Activated naive CD8-positive, alpha-beta T cell (primary cell): ENCODE measurements at regions not wholly inside any gene's neighbourhood (a gene's known extent, or its start where the extent isn't known, plus 50 kb on each side); places are given as distances from the start of the nearest gene placed in this dataset.

Experiments used
- H3K27ac Mint-ChIP-seq: one replicate; pipeline ENCODE4 v1.8.0; 2021; ENCODE audit warnings: mixed read lengths
- H3K27me3 Mint-ChIP-seq: one replicate; pipeline ENCODE4 v1.8.0; 2021; ENCODE audit warnings: mixed read lengths
- H3K36me3 Mint-ChIP-seq: one replicate; pipeline ENCODE4 v1.8.0; 2021; ENCODE audit warnings: mixed read lengths
- H3K4me1 Mint-ChIP-seq: one replicate; pipeline ENCODE4 v1.8.0; 2021; ENCODE audit warnings: low read depth, mixed read lengths
- H3K4me3 Mint-ChIP-seq: one replicate; pipeline ENCODE4 v1.8.0; 2021; ENCODE audit warnings: mild to moderate bottlenecking, mixed read lengths
- H3K9me3 Mint-ChIP-seq: one replicate; pipeline ENCODE4 v1.8.0; 2021; ENCODE audit warnings: low read depth, mixed read lengths

DNA sequence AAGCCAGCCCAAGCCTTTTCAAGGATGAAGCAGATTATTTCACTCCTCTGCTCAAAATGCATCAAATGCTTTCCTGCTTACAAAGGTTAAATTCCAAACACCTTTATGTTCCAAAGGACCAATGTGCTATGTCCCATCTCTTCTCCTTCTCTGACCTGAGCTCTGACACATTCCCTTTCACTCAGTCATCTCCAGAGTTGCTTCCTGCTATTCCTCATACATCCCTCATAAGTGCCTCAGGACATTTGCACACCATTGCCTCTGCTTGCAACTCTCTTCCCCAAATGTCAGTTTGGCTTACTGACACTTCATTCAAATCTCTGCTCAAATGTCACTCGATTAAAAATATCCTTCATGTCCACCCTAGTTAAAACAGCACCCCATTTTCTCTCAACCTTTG, 53.3 kb upstream of the BMAL1 start:
- Mint-ChIP-seq H3K27me3 (no peaks in the 10 kb centered on the region), H3K4me1 (no peaks in the 10 kb centered on the region), H3K36me3 (no peaks in the 10 kb centered on the region), H3K9me3 (no peaks in the 10 kb centered on the region), H3K27ac (no peak overlapping the region), H3K4me3 (no peak overlapping the region)

DNA sequence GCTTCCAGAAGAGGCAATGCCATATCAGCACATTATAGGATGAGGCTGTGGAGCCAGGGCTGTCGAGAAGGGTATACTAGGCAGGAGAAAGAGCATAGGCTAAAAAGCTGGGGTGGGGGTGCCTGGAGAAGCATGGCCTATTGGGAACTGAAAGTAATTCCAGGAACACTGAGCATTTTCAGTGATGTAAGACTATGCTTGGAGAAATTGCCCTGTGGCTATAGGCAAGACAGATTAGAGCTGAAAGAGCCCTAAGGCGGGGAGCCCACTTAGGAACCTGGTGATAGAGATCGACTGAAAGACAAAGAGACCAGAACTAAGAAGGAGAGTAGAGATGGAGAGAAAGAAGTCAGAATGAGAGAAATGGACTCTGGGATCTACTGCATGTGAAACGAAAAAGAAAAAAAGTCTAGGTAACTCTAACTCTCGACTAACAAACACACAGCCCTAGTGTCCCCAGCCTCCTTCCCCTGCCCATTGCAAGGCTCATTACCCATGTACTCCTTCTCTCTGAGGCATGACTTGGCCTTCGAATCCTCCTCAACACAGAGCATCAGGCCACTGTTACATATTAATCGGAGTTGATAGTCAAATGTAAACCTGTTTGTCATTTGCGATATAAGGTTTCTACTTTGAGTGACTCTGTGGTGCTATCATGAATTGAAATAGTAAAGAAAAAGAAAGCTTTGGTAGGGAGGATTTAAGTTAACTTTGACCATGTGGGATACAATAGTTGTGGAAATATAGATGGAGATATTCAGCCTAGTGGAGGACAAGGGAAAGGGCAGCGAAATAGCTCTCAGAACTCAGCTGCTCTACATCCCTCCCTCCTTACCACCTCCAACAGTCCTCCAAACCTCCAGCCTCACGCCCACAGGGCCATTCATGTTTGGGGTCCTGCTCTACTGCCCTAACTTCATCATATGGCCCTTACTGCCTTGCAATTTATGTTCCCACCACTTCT, 52.3 kb upstream of the BMAL1 start:
- no peaks in the 10 kb centered on the region for H3K36me3 Mint-ChIP-seq
- H3K27me3 Mint-ChIP-seq = no peaks in the 10 kb centered on the region
- no peaks in the 10 kb centered on the region for H3K4me1 Mint-ChIP-seq
- no peak overlapping the region for H3K4me3 Mint-ChIP-seq
- H3K27ac Mint-ChIP-seq = no peak overlapping the region
- H3K9me3 Mint-ChIP-seq = no peaks in the 10 kb centered on the region

DNA sequence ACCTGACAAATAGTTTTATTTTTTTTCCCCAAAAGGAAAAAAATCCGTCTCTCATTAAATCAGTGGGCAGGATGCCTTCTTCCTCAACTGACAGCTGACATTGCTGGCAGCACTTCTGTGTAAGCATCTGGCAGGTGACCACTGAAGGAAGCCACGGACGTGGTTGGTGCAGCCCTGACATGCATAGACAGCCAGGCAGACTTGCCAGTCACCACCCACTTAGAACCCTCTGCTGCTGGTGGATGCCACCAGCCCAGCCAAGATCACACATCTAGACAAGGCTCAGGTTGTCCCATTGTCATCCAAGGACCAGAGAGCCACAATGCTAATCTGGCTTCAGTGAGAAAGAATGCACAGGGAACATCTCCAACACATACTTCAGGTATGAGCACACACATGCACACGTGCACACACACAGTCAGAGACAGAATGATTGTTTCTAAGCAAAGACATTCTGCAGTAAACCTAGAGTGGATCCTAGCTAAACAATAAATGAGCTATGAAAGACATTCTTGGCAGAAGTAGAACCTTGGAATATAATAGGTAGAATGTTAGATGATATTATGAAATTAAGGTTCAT, 49.8 kb upstream of the BMAL1 start:
- Mint-ChIP-seq H3K4me3 (no peak overlapping the region), H3K27me3 (no peaks in the 10 kb centered on the region), H3K9me3 (no peaks in the 10 kb centered on the region), H3K4me1 (no peaks in the 10 kb centered on the region), H3K27ac (no peak overlapping the region), H3K36me3 (no peaks in the 10 kb centered on the region)
